CD4-positive, alpha-beta T cell treated with Interleukin-4 for 1 hour (primary cell): ENCODE measurements at regions not wholly inside any gene's neighbourhood (a gene's known extent, or its start where the extent isn't known, plus 50 kb on each side); places are given as distances from the start of the nearest gene placed in this dataset.
"Not testable (repeated sequence)": the region's sequence is repeated elsewhere in the genome, so short reads cannot be mapped to it uniquely, and the experiment has no call there.

Source experiments
- DNase-seq, 2 donors: peaks; one replicate each; pipeline ENCODE4 v3.0.0-alpha.2; 2020 to 2022

- not testable (repeated sequence) for DNase-seq
These were observed 74.9 kb upstream of the MTLN start for GRCh38 chr2:110287253-110287652.

- DNase-seq = not testable (repeated sequence)
These were observed 72.7 kb upstream of the MTLN start for GRCh38 chr2:110285002-110285401.

GRCh38 chr2:110280804-110281203 is 68.5 kb upstream of the MTLN start:
- DNase-seq = not testable (repeated sequence)

- DNase-seq = not testable (repeated sequence)
These were observed 64.7 kb upstream of the MTLN start for GRCh38 chr2:110277054-110277453.

- DNase-seq = not testable (repeated sequence)
These were observed 63.7 kb upstream of the MTLN start for GRCh38 chr2:110276092-110276491.

- DNase-seq = not testable (repeated sequence)
These were observed 57.3 kb upstream of the MTLN start for GRCh38 chr2:110269674-110270073.

- DNase-seq = not testable (repeated sequence)
These were observed 55.6 kb upstream of the MTLN start for GRCh38 chr2:110267828-110268407.

- DNase-seq = not testable (repeated sequence)
These were observed 52.5 kb upstream of the MTLN start for GRCh38 chr2:110264804-110265203.

- DNase-seq = not testable (repeated sequence)
These were observed 51.8 kb upstream of the MTLN start for GRCh38 chr2:110264076-110264681.

- not testable (repeated sequence) for DNase-seq
These were observed 51.1 kb upstream of the MTLN start for GRCh38 chr2:110263462-110263861.
